Cardiac muscle cell (in vitro differentiated cells and primary cell): ENCODE measurements at regions not wholly inside any gene's neighbourhood (a gene's known extent, or its start where the extent isn't known, plus 50 kb on each side); places are given as distances from the start of the nearest gene placed in this dataset.

Source experiments
- DNase-seq, 2 donors: peaks; one replicate each; pipeline versions ENCODE4 v3.0.0 to v3.0.0-alpha.2; 2010 to 2017; ENCODE audit warnings: low read depth in 1 of 2, low spot score in 1 of 2
- H3K27ac ChIP-seq: fragments of 200-600 bp; sonication (generic); 2 replicates; pipeline ENCODE4 v1.5.1; 2016
- H3K27me3 ChIP-seq: fragments of 200-600 bp; sonication (generic); 2 replicates; pipeline ENCODE4 v1.6.0; 2016; ENCODE audit warnings: control low read depth
- H3K36me3 ChIP-seq: fragments of 200-600 bp; sonication (generic); 2 replicates; pipeline ENCODE4 v1.5.1; 2016; ENCODE audit warnings: control low read depth
- H3K4me1 ChIP-seq: fragments of 200-600 bp; sonication (generic); 2 replicates; pipeline ENCODE4 v1.8.1; 2017; ENCODE audit warnings: low read depth, mild to moderate bottlenecking, mixed run types
- H3K4me3 ChIP-seq: fragments of 200-600 bp; sonication (generic); 2 replicates; pipeline ENCODE4 v1.5.1; 2016; ENCODE audit warnings: mild to moderate bottlenecking
- H3K9me3 ChIP-seq: fragments of 200-600 bp; sonication (generic); 2 replicates; pipeline ENCODE4 v1.5.1; 2017; ENCODE audit warnings: low read depth, mild to moderate bottlenecking, control low read depth
- TF ChIP-seq, protein P1 (sequence below): IDR thresholded peaks from 2 replicates; pipeline ENCODE4 v1.5.1; 2012; ENCODE audit warnings: low read depth, mild to moderate bottlenecking, low read length

DNA sequence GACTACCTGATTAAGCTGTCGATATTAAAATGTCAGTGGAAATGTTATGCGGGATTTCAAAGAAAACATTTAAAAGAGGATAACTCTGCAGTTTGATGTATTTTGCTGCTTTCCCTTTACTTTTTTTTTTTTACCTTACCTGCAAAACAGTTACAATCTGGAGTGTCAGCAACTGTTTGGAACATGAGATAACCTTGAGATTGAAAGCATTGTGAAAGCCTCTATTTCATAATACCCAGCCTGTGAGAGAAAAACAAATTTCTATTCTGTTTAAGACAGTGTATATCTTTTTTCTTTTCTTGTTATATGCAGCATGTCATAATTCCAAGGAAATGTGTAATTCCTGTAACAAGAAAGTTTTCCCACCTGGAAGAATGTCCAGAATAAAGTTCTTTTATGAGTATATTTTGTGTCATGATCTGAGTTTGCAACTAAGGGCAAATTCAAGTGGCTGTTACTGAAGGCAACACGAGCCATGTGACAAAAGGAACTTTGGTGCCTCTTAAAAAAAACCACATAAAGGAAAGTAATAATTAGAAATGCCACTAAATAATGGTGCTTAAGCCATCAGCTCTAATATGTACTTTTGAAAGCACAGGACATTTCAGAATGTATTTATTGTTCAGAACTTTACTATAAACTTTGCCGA, 297.0 kb upstream of the DSEL start:
- no peak overlapping the region for H3K27ac ChIP-seq
- no peaks in the 10 kb centered on the region for H3K9me3 ChIP-seq
- TF ChIP-seq, protein P1, sequence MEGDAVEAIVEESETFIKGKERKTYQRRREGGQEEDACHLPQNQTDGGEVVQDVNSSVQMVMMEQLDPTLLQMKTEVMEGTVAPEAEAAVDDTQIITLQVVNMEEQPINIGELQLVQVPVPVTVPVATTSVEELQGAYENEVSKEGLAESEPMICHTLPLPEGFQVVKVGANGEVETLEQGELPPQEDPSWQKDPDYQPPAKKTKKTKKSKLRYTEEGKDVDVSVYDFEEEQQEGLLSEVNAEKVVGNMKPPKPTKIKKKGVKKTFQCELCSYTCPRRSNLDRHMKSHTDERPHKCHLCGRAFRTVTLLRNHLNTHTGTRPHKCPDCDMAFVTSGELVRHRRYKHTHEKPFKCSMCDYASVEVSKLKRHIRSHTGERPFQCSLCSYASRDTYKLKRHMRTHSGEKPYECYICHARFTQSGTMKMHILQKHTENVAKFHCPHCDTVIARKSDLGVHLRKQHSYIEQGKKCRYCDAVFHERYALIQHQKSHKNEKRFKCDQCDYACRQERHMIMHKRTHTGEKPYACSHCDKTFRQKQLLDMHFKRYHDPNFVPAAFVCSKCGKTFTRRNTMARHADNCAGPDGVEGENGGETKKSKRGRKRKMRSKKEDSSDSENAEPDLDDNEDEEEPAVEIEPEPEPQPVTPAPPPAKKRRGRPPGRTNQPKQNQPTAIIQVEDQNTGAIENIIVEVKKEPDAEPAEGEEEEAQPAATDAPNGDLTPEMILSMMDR: no peak
- H3K4me3 ChIP-seq: no peak overlapping the region
- no peaks in the 10 kb centered on the region for H3K27me3 ChIP-seq
- DNase-seq: peak in 1 of 2 donors; percentile 2
- no peaks in the 10 kb centered on the region for H3K36me3 ChIP-seq
- H3K4me1 ChIP-seq: peaks cover 3% of the 10 kb centered on the region

DNA sequence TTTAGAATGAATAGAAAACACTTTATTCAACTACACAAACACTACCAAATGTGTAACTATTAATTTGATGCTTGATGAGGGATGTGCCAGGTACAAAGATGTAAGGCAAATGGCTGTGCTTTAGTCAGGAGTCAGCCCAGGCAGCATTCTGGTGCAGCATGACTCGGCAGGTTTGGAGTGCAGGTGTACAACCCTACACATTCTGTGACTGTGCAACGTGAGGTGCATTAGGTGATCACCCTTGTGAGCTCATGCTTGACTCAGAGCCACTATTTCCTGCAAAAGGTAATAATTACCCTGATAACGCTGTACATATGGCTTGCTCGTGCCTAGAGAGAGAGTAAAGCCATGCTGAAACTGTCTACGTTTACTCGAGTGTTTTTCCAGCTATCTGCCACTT, 288.7 kb upstream of the DSEL start:
- DNase-seq: no peak
- H3K36me3 ChIP-seq: no peaks in the 10 kb centered on the region
- TF ChIP-seq, protein P1: no peak
- no peaks in the 10 kb centered on the region for H3K4me1 ChIP-seq
- no peak overlapping the region for H3K4me3 ChIP-seq
- H3K27me3 ChIP-seq: no peaks in the 10 kb centered on the region
- H3K9me3 ChIP-seq: no peaks in the 10 kb centered on the region
- no peak overlapping the region for H3K27ac ChIP-seq

DNA sequence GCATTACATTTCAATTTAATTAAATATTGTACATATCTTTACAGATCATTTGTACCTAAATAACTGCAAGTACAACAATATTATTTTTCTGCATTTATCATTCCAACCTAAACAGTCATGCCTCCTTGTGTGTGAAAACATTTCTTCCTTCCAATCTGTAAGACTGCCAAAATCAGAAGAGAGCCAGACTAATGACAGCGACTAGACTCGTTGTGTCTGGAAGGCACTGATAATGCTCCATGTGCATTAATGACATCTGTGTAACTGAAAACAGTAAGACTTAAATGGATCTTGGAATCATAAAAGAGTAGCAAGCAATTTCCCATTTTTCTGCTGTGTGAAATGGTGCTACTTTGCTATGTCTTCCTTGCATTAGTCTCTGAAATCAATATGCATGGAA, 278.0 kb upstream of the DSEL start:
- H3K9me3 ChIP-seq: peaks cover 2% of the 10 kb centered on the region
- no peaks in the 10 kb centered on the region for H3K4me1 ChIP-seq
- no peak overlapping the region for H3K27ac ChIP-seq
- H3K4me3 ChIP-seq: no peak overlapping the region
- peak in 1 of 2 donors; percentile 33 for DNase-seq
- TF ChIP-seq, protein P1: no peak
- no peaks in the 10 kb centered on the region for H3K36me3 ChIP-seq
- no peaks in the 10 kb centered on the region for H3K27me3 ChIP-seq

- H3K36me3 ChIP-seq: no peaks in the 10 kb centered on the region
- H3K4me3 ChIP-seq: no peak overlapping the region
- TF ChIP-seq, protein P1: no peak
These were observed 274.0 kb upstream of the DSEL start for GRCh38 chr18:67790527-67790926.

GRCh38 chr18:67789165-67789545, 272.6 kb upstream of the DSEL start:
- Histone ChIP-seq H3K36me3 (no peaks in the 10 kb centered on the region), H3K27ac (no peak overlapping the region), H3K9me3 (peaks cover 2% of the 10 kb centered on the region), H3K4me3 (no peak overlapping the region), H3K4me1 (no peaks in the 10 kb centered on the region), H3K27me3 (no peaks in the 10 kb centered on the region)
- DNase-seq: no peak
- TF ChIP-seq, protein P1: no peak

More at GRCh38 chr18:67790527-67790926, 274.0 kb upstream of the DSEL start:
- Histone ChIP-seq H3K4me1 (no peaks in the 10 kb centered on the region), H3K27me3 (no peaks in the 10 kb centered on the region), H3K9me3 (peaks cover 2% of the 10 kb centered on the region), H3K27ac (no peak overlapping the region)
- no peak for DNase-seq
